Prostate gland (tissue), 2 donors: ENCODE measurements at regions not wholly inside any gene's neighbourhood (a gene's known extent, or its start where the extent isn't known, plus 50 kb on each side); places are given as distances from the start of the nearest gene placed in this dataset.

Experiments used
- DNase-seq: peaks from one replicate; pipeline ENCODE4 v3.0.0-alpha.2; 2019; ENCODE audit warnings: low spot score
- H3K27ac ChIP-seq, 2 donors: fragments of 200-600 bp; sonication (generic); 2 replicates each; pipeline ENCODE4 v1.5.1; 2017 to 2019
- H3K27me3 ChIP-seq: fragments of 200-600 bp; sonication (generic); replicated peaks from 2 replicates; pipeline ENCODE4 v1.5.1; 2019; ENCODE audit not compliant: insufficient read depth
- H3K36me3 ChIP-seq, 2 donors: fragments of 200-600 bp; sonication (generic); 1 replicate in 1 of 2; 2 replicates in 1 of 2; pipeline versions ENCODE4 v1.5.1 to v1.8.1; 2017 to 2019
- H3K4me1 ChIP-seq: fragments of 200-600 bp; sonication (generic); replicated peaks from 2 replicates; pipeline ENCODE4 v1.5.1; 2019
- H3K4me3 ChIP-seq, 2 donors: fragments of 200-600 bp; sonication (generic); 2 replicates each; pipeline ENCODE4 v1.5.1; 2017 to 2019
- H3K9me3 ChIP-seq: fragments of 200-600 bp; sonication (generic); 2 replicates; pipeline ENCODE4 v1.5.1; 2017
- CTCF ChIP-seq, 4 experiments: fragments of 200-600 bp in 2 of 4; fragments of 450-650 bp in 2 of 4; sonication (generic) in 2 of 4; IDR thresholded peaks; 1 replicate in 3 of 4; 2 replicates in 1 of 4; pipeline ENCODE4 v1.5.1; 2016 to 2019; ENCODE audit warnings: antibody characterized with exemption in 4 of 4, mild to moderate bottlenecking in 2 of 4, moderate library complexity in 2 of 4
- POLR2A ChIP-seq: fragments of 450-650 bp; IDR thresholded peaks from one replicate; pipeline ENCODE4 v1.6.1; 2016; ENCODE audit warnings: antibody characterized with exemption, mild to moderate bottlenecking
- POLR2AphosphoS5 ChIP-seq: sonication (generic); formaldehyde crosslinking; IDR thresholded peaks from one replicate; pipeline ENCODE4 v1.6.1; 2017; ENCODE audit warnings: antibody characterized with exemption
- WGBS: methylation state at CpG from one replicate; pipeline ENCODE4 v1.1.5; 2018; 5-methylcytosine and 5-hydroxymethylcytosine counted together
- intact Hi-C: fragments of 100-400 bp; cut with DNase I; formaldehyde crosslinking; loops from one replicate; pipeline ENCODE4 v1.14.2; 2022

- no peak overlapping the region for H3K27ac ChIP-seq
- no peaks in the 10 kb centered on the region for H3K4me1 ChIP-seq
- DNase-seq: no peak
- WGBS: 88% methylated on average over 7 of the region's 7 CpGs
- H3K36me3 ChIP-seq: no peaks in the 10 kb centered on the region
- H3K4me3 ChIP-seq: no peak overlapping the region
- intact Hi-C loops: no loop called here
- TF ChIP-seq CTCF (IDR thresholded peaks at IDR 0.05): no peak
- TF ChIP-seq POLR2A: no peak
- TF ChIP-seq POLR2AphosphoS5: no peak
- no peaks in the 10 kb centered on the region for H3K27me3 ChIP-seq
- no peaks in the 10 kb centered on the region for H3K9me3 ChIP-seq
These were observed 1090.6 kb downstream of the GALC start for GRCh38 chr14:86902176-86902950.

DNA sequence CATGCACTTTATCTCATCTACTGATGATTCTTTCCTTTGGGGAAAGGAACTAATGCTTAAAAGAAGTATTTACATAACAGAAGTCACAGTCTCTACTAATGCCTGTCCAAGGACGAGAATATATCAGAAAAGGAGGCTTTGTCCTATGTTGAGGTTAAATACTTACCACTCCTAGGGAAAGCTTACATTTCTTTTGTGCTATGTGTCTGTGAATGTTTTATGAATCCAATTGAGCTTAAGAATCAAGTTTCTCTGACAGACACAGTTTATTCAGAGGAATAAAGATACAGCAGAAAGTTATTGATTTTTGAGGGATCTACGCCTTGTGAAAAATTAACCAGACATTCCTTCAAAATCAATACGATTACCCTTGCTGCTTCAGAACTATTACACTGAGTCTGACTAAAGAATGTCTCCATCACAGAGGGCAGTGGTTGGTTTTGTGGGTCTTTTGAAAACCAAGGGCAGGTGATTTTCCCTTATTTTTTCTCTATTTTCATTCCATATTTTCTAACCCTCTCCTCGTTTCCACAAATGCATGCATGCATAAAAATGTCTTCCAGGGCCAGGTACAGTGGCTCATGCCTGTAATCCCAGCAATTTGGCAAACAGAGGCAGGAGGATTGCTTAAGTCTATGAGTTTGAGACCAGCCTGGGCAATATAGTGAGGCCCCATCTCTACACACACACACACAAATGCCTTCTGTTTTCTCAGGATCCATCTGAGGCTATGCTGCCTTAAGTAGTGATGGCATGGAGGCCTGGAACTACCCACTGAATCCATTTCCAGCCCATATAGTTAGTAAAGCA lies 1095.1 kb downstream of the GALC start:
- no peak for DNase-seq
- Histone ChIP-seq H3K27ac (no peak overlapping the region), H3K27me3 (no peaks in the 10 kb centered on the region), H3K4me1 (no peaks in the 10 kb centered on the region), H3K36me3 (no peaks in the 10 kb centered on the region), H3K4me3 (no peak overlapping the region), H3K9me3 (no peaks in the 10 kb centered on the region)
- 76% methylated on average over 4 of the region's 4 CpGs for WGBS
- intact Hi-C loops: no loop called here
- TF ChIP-seq POLR2AphosphoS5: no peak
- no peak for TF ChIP-seq POLR2A
- no peak for TF ChIP-seq CTCF (IDR thresholded peaks at IDR 0.05)

- Histone ChIP-seq H3K9me3 (no peaks in the 10 kb centered on the region), H3K4me3 (no peak overlapping the region), H3K27me3 (no peaks in the 10 kb centered on the region), H3K27ac (no peak overlapping the region), H3K4me1 (no peaks in the 10 kb centered on the region), H3K36me3 (no peaks in the 10 kb centered on the region)
- TF ChIP-seq CTCF (IDR thresholded peaks at IDR 0.05) (no peak), POLR2A (no peak), POLR2AphosphoS5 (no peak)
- DNase-seq: no peak
- intact Hi-C loops: no loop called here
These were observed 1095.8 kb downstream of the GALC start for GRCh38 chr14:86897224-86897623.

DNA sequence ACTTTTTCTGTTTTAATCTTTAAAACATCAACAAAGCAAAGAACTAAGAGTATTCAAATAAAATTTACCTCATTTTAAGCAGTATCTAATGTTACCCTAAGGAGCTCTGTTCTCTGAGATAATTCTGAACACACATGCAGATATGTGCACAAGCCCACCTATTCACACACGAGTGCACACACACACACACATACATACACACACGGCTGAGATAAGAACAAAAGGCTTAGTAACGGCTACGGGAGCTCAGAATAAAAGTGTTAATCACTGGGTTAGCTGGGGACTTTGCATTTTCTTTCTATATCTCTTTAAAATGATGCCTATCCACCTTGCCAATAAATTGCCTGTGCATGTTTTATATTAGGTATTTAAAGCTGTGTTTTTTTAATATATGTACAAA lies 1096.3 kb downstream of the GALC start:
- intact Hi-C loops: no loop called here
- Histone ChIP-seq H3K27me3 (no peaks in the 10 kb centered on the region), H3K4me1 (no peaks in the 10 kb centered on the region), H3K36me3 (no peaks in the 10 kb centered on the region), H3K9me3 (no peaks in the 10 kb centered on the region), H3K4me3 (no peak overlapping the region), H3K27ac (no peak overlapping the region)
- WGBS: 50% methylated on average over 4 of the region's 4 CpGs
- TF ChIP-seq POLR2AphosphoS5: no peak
- TF ChIP-seq CTCF (IDR thresholded peaks at IDR 0.05): no peak
- TF ChIP-seq POLR2A: no peak
- no peak for DNase-seq
